ENCODE measurements at regions not wholly inside any gene's neighbourhood (a gene's known extent, or its start where the extent isn't known, plus 50 kb on each side); places are given as distances from the start of the nearest gene placed in this dataset.

GRCh38 chr2:8544786-8545694 is 136.8 kb upstream of the ID2 start:
- no peak for TF ChIP-seq CTCF (IDR thresholded peaks at IDR 0.05 in 4 of 5, conservative IDR thresholded peaks at IDR 0.05 in 1 of 5)
- TF ChIP-seq POLR2A (IDR thresholded peaks at IDR 0.05): no peak
